Keratinocyte (primary cell): ENCODE measurements at regions not wholly inside any gene's neighbourhood (a gene's known extent, or its start where the extent isn't known, plus 50 kb on each side); places are given as distances from the start of the nearest gene placed in this dataset.
A peak's percentile ranks its signal among the peaks of the same experiment; 100 is the strongest.

Experiments used
- DNase-seq: peaks from one replicate; pipeline ENCODE4 v3.0.0-alpha.2; 2011; ENCODE audit warnings: low read depth, missing footprints, low spot score
- FAIRE-seq: peaks from 2 replicates; lab custom pipeline; 2011; peaks lifted over from hg19 to GRCh38; lab: Jason Lieb, UNC
- H2AFZ ChIP-seq: 2 replicates; pipeline ENCODE4 v1.6.0; 2012; ENCODE audit warnings: low read length, control low read depth, inconsistent platforms; ENCODE audit not compliant: control insufficient read depth
- H3K27ac ChIP-seq: 2 replicates; pipeline ENCODE4 v1.5.1; 2011; ENCODE audit warnings: low read length; ENCODE audit not compliant: control insufficient read depth, insufficient read depth
- H3K27me3 ChIP-seq: 3 replicates; pipeline ENCODE4 v1.6.0; 2011; ENCODE audit warnings: low read length; ENCODE audit not compliant: control insufficient read depth, insufficient read depth; ENCODE audit errors: extremely low read depth
- H3K36me3 ChIP-seq, 2 experiments: 2 replicates in 1 of 2; 3 replicates in 1 of 2; pipeline ENCODE4 v1.5.1; 2011; ENCODE audit warnings: low read length in 2 of 2, mild to moderate bottlenecking in 1 of 2; ENCODE audit not compliant: control insufficient read depth in 2 of 2, insufficient read depth in 2 of 2; ENCODE audit errors: extremely low read depth in 1 of 2
- H3K4me1 ChIP-seq: 3 replicates; pipeline ENCODE4 v1.5.1; 2011; ENCODE audit warnings: low read length; ENCODE audit not compliant: control insufficient read depth, insufficient read depth; ENCODE audit errors: extremely low read depth
- H3K4me2 ChIP-seq: 3 replicates; pipeline ENCODE4 v1.6.0; 2011; ENCODE audit warnings: low read depth, low read length; ENCODE audit not compliant: control insufficient read depth, insufficient read depth; ENCODE audit errors: extremely low read depth
- H3K4me3 ChIP-seq, 3 experiments: fragments of 200-600 bp in 1 of 3; sonication (generic) in 1 of 3; 2 replicates in 2 of 3; 3 replicates in 1 of 3; pipeline ENCODE4 v1.5.1; 2011 to 2016; ENCODE audit warnings: low read length in 3 of 3, mild to moderate bottlenecking in 3 of 3, control low read depth in 2 of 3, inconsistent platforms in 1 of 3, low read depth in 1 of 3, mixed read lengths in 1 of 3, mixed run types in 1 of 3, moderate library complexity in 1 of 3; ENCODE audit not compliant: control insufficient read depth in 2 of 3, insufficient read depth in 2 of 3; ENCODE audit errors: extremely low read depth in 1 of 3
- H3K79me2 ChIP-seq: 2 replicates; pipeline ENCODE4 v1.6.0; 2012; ENCODE audit warnings: low read length; ENCODE audit not compliant: control insufficient read depth, insufficient read depth
- H3K9ac ChIP-seq: 3 replicates; pipeline ENCODE4 v1.6.0; 2011; ENCODE audit warnings: low read length; ENCODE audit not compliant: control insufficient read depth, insufficient read depth; ENCODE audit errors: extremely low read depth
- H3K9me1 ChIP-seq: 3 replicates; pipeline ENCODE4 v1.6.0; 2011; ENCODE audit warnings: low read length; ENCODE audit not compliant: control insufficient read depth, insufficient read depth; ENCODE audit errors: extremely low read depth
- H3K9me3 ChIP-seq: 2 replicates; pipeline ENCODE4 v1.5.1; 2012; ENCODE audit warnings: low read depth, low read length; ENCODE audit not compliant: control insufficient read depth
- H4K20me1 ChIP-seq: 3 replicates; pipeline ENCODE4 v1.6.0; 2011; ENCODE audit warnings: low read length; ENCODE audit not compliant: control insufficient read depth, insufficient read depth; ENCODE audit errors: extremely low read depth
- CTCF ChIP-seq, 3 experiments: IDR thresholded peaks in 1 of 3; conservative IDR thresholded peaks in 1 of 3; optimal IDR thresholded peaks in 1 of 3; 2 replicates in 2 of 3; 3 replicates in 1 of 3; pipeline versions ENCODE3 to v1.5.1; 2011; ENCODE audit warnings: low read length in 3 of 3, mild to moderate bottlenecking in 3 of 3, moderate library complexity in 2 of 3, control low read depth in 1 of 3, inconsistent platforms in 1 of 3; ENCODE audit not compliant: insufficient read depth in 2 of 3; ENCODE audit errors: extremely low read depth in 1 of 3
- EZH2 ChIP-seq: IDR thresholded peaks from one replicate; pipeline ENCODE4 v1.6.1; 2012; ENCODE audit warnings: inconsistent platforms, mild to moderate bottlenecking, low read length, moderate library complexity
- dilution Hi-C: fragments of 300-500 bp; cut with MboI; formaldehyde crosslinking; loops from one replicate; pipeline ENCODE4 v1.7.0; 2020; ENCODE audit warnings: low sequenced_read_pairs; ENCODE audit not compliant: extremely low pct_ligation_motif_present

- no peaks in the 10 kb centered on the region for H3K79me2 ChIP-seq
- FAIRE-seq, result no peak
These were observed 292.0 kb upstream of the CCL2 start for GRCh38 chr17:33962857-33963655.

GRCh38 chr17:33964344-33964979 lies 290.6 kb upstream of the CCL2 start:
- Histone ChIP-seq H3K4me1 (no peaks in the 10 kb centered on the region), H3K4me2 (peak overlapping the region; percentile 33), H3K9me3 (no peaks in the 10 kb centered on the region), H3K4me3 (no peak overlapping the region), H3K36me3 (no peaks in the 10 kb centered on the region), H3K9ac (no peak overlapping the region), H3K27ac (no peak overlapping the region), H4K20me1 (no peaks in the 10 kb centered on the region), H3K79me2 (no peaks in the 10 kb centered on the region), H3K27me3 (no peaks in the 10 kb centered on the region), H2AFZ (no peak overlapping the region), H3K9me1 (no peaks in the 10 kb centered on the region)
- no peak for DNase-seq
- peak; percentile 22 to 29 (median 26) for TF ChIP-seq CTCF (optimal IDR thresholded peaks at IDR 0.05 in 1 of 3, IDR thresholded peaks at IDR 0.05 in 1 of 3, conservative IDR thresholded peaks at IDR 0.05 in 1 of 3; ENCODE audit: extremely low read depth in 1 of 3, insufficient read depth in 2 of 3, low read length in 3 of 3)
- TF ChIP-seq EZH2, result no peak
- no peak for FAIRE-seq
- dilution Hi-C loops, result loop anchor here (25.0 kb wide), 1 partner anchor 173 kb away; no protein-coding TSS in a partner anchor

More at GRCh38 chr17:33962857-33963655, 292.0 kb upstream of the CCL2 start:
- no peak for DNase-seq
- Histone ChIP-seq H3K9me3 (no peaks in the 10 kb centered on the region), H3K36me3 (no peaks in the 10 kb centered on the region), H3K4me1 (no peaks in the 10 kb centered on the region), H3K9me1 (no peaks in the 10 kb centered on the region), H3K4me2 (no peak overlapping the region), H4K20me1 (no peaks in the 10 kb centered on the region), H2AFZ (no peak overlapping the region), H3K27ac (no peak overlapping the region), H3K4me3 (no peak overlapping the region), H3K9ac (no peak overlapping the region), H3K27me3 (no peaks in the 10 kb centered on the region)
- TF ChIP-seq CTCF (optimal IDR thresholded peaks at IDR 0.05 in 1 of 3, IDR thresholded peaks at IDR 0.05 in 1 of 3, conservative IDR thresholded peaks at IDR 0.05 in 1 of 3; ENCODE audit: extremely low read depth in 1 of 3, insufficient read depth in 2 of 3, low read length in 3 of 3), result no peak
- TF ChIP-seq EZH2, result no peak
- dilution Hi-C loops, result loop anchor here (25.0 kb wide), 1 partner anchor 174 kb away; no protein-coding TSS in a partner anchor
